ENCODE measurements at regions not wholly inside any gene's neighbourhood (a gene's known extent, or its start where the extent isn't known, plus 50 kb on each side); places are given as distances from the start of the nearest gene placed in this dataset.

GRCh38 chr2:106294182-106294581 lies 100.1 kb upstream of the UXS1 start:
- TF ChIP-seq CHD1 (IDR thresholded peaks at IDR 0.05; ENCODE audit: low read length) (no peak), CTCF (IDR thresholded peaks at IDR 0.05 in 2 of 3, conservative IDR thresholded peaks at IDR 0.05 in 1 of 3; ENCODE audit: insufficient read depth in 2 of 3, low read depth in 1 of 3, low read length in 3 of 3) (no peak), RFX5 (IDR thresholded peaks at IDR 0.05; ENCODE audit: low read depth, low read length) (no peak), FOS (IDR thresholded peaks at IDR 0.05; ENCODE audit: extremely low read depth, insufficient read length) (no peak), ZFX (CRISPR knock-in tag; IDR thresholded peaks at IDR 0.05) (no peak), KDM4B (IDR thresholded peaks at IDR 0.05; ENCODE audit: borderline replicate concordance in 2 of 2, low read depth in 1 of 2) (no peak), TAF1 (IDR thresholded peaks at IDR 0.05; ENCODE audit: control insufficient read depth, extremely low read depth, insufficient read depth, low read length, severe bottlenecking) (no peak)

Data from K562 (cell line).